ENCODE measurements at regions not wholly inside any gene's neighbourhood (a gene's known extent, or its start where the extent isn't known, plus 50 kb on each side); places are given as distances from the start of the nearest gene placed in this dataset.

DNA sequence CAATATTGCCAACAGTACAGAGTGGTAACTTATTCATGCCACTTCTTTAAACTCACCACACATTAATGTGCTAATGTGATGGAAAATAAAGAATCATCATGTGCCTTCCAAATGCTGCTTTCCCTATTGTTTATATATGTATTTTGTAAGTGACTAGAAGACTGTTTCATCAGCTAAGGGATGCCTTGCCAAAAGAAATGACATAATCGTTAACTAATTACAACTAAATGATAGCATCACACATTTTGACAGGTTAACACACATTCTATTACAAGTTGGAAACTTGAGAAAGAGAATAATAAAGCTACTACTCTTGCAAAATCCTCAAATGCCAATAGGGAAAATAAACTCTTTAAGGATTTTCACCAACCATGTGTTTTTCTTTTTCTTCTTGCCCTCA lies 329.9 kb upstream of the AGTR1 start:
- TF ChIP-seq POLR2AphosphoS5 (IDR thresholded peaks at IDR 0.05; ENCODE audit: low read depth, low read length) = no peak
- TF ChIP-seq TAF1 (IDR thresholded peaks at IDR 0.05; ENCODE audit: borderline replicate concordance, low read depth, low read length) = no peak
- no peak for TF ChIP-seq POLR2A (IDR thresholded peaks at IDR 0.05; ENCODE audit: low read depth, low read length)
